Large intestine (tissue), 3 donors: ENCODE measurements at regions not wholly inside any gene's neighbourhood (a gene's known extent, or its start where the extent isn't known, plus 50 kb on each side); places are given as distances from the start of the nearest gene placed in this dataset.
A peak's percentile ranks its signal among the peaks of the same experiment; 100 is the strongest.

ENCODE experiments used
- DNase-seq, 2 donors: peaks; one replicate each; pipeline versions ENCODE4 v3.0.0 to v3.0.0-alpha.2; 2013
- H3K27ac ChIP-seq: one replicate; pipeline ENCODE4 v1.5.1; 2013; ENCODE audit warnings: low read length
- H3K27me3 ChIP-seq: 2 replicates; pipeline ENCODE4 v1.6.1; 2013; ENCODE audit warnings: low read length; ENCODE audit not compliant: control insufficient read depth, insufficient read depth
- H3K36me3 ChIP-seq: 2 replicates; pipeline ENCODE4 v1.6.1; 2013; ENCODE audit warnings: low read length; ENCODE audit not compliant: control insufficient read depth, insufficient read depth
- H3K4me1 ChIP-seq: one replicate; pipeline ENCODE4 v1.6.1; 2013; ENCODE audit warnings: low read length; ENCODE audit not compliant: control insufficient read depth, insufficient read depth
- H3K4me3 ChIP-seq: one replicate; pipeline ENCODE4 v1.5.1; 2013; ENCODE audit warnings: low read length
- H3K9me3 ChIP-seq: one replicate; pipeline ENCODE4 v1.6.1; 2013; ENCODE audit warnings: mild to moderate bottlenecking, low read depth, low read length, moderate library complexity; ENCODE audit not compliant: control insufficient read depth
- WGBS: methylation state at CpG from one replicate; pipeline ENCODE4 v1.1.5; 2013; ENCODE audit warnings: low lambda C conversion rate; ENCODE audit not compliant: insufficient coverage; 5-methylcytosine and 5-hydroxymethylcytosine counted together

DNA sequence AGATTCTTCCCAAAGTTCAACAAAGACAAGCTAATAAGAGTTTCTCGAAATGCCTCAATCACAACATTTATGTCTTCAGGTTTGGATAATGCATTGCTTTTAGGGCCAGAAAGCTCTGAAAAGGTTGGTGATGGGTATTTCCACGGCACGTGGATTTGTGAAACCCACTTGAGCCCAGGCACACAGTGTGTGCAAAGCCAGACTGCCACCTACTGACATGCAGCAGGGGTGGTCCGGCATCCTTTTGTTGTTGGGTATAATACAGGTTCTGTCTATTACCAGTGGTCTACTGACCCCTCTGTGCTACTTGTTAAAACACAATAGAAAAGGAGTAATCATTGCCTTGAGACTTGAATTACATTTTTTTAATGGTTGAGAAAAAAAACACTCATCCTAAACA is 225.6 kb downstream of the RAP2A start:
- Histone ChIP-seq H3K9me3 (no peaks in the 10 kb centered on the region), H3K4me3 (no peak overlapping the region), H3K4me1 (no peaks in the 10 kb centered on the region), H3K27me3 (no peaks in the 10 kb centered on the region), H3K36me3 (no peaks in the 10 kb centered on the region), H3K27ac (no peak overlapping the region)
- peak in 1 of 2 donors; percentile 19 for DNase-seq
- no CpG with 5 or more reads among the region's 4 CpGs for WGBS

- Histone ChIP-seq H3K36me3 (no peaks in the 10 kb centered on the region), H3K9me3 (no peaks in the 10 kb centered on the region), H3K27ac (no peak overlapping the region), H3K4me1 (no peaks in the 10 kb centered on the region), H3K4me3 (no peak overlapping the region), H3K27me3 (no peaks in the 10 kb centered on the region)
- 80% methylated on average over 3 of the region's 11 CpGs for WGBS
- DNase-seq, result no peak
These were observed 226.8 kb downstream of the RAP2A start for GRCh38 chr13:97660594-97661260.

DNA sequence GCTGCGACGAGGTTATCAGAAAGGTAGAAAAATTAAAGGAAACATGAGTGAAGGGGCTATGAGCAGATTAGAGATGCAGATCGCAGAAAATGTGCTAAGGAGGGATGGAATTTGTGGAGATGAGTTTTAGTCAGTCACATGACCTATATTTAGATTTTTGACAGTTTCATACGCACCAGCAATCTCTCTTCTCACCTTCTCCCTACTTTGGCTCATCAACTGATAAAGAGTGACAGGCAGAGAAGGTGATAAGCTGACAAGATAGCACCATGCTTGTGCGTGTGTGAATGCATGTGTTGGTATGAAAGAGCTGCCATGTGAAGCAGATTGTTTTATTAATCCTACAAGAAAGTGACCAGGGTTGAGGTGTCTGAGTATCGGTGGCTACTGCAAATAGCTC is 252.6 kb downstream of the RAP2A start:
- 92% methylated on average over 2 of the region's 6 CpGs for WGBS
- no peak for DNase-seq

GRCh38 chr13:97692628-97693027 is 258.7 kb downstream of the RAP2A start:
- no peaks in the 10 kb centered on the region for H3K9me3 ChIP-seq
- DNase-seq, result no peak
- no peaks in the 10 kb centered on the region for H3K36me3 ChIP-seq
- no peak overlapping the region for H3K4me3 ChIP-seq
- WGBS, result 100% methylated on average over 1 of the region's 2 CpGs
- H3K27me3 ChIP-seq, result no peaks in the 10 kb centered on the region
- peaks cover 4% of the 10 kb centered on the region for H3K4me1 ChIP-seq
- H3K27ac ChIP-seq, result no peak overlapping the region

More for the DNA sequence above, 252.6 kb downstream of the RAP2A start:
- no peaks in the 10 kb centered on the region for H3K4me1 ChIP-seq
- H3K27me3 ChIP-seq, result no peaks in the 10 kb centered on the region
- H3K4me3 ChIP-seq, result no peak overlapping the region
- no peaks in the 10 kb centered on the region for H3K9me3 ChIP-seq
- H3K36me3 ChIP-seq, result no peaks in the 10 kb centered on the region
- no peak overlapping the region for H3K27ac ChIP-seq

DNA sequence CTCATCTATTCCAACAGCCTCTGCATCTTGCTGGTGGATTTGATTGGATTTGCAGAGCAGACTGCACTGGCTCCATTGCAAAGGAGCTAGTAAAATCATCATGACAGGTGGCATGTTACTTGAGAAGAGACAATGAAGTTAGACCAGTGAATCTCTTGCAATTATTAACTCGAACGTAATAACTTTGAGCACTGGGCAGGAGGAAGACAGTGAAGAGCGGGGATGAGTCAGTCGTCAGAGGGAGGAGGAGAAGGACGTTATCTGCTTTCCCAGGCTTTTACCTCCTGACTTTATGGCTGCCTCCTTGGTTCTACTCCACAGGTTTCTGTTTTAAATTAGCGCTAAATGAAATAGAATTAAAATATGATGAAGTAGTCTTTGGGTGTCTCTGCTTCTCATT is 257.8 kb upstream of the IPO5 start:
- Histone ChIP-seq H3K27me3 (no peaks in the 10 kb centered on the region), H3K9me3 (no peaks in the 10 kb centered on the region), H3K27ac (peak overlapping the region; percentile 50), H3K4me3 (no peak overlapping the region), H3K4me1 (peaks cover 4% of the 10 kb centered on the region), H3K36me3 (no peaks in the 10 kb centered on the region)
- DNase-seq, result peak; percentile 51 to 68
- WGBS, result 60% methylated on average over 1 of the region's 6 CpGs

- DNase-seq, result no peak
- no peaks in the 10 kb centered on the region for H3K36me3 ChIP-seq
- H3K4me3 ChIP-seq, result no peak overlapping the region
- 100% methylated on average over 1 of the region's 2 CpGs for WGBS
- H3K4me1 ChIP-seq, result peaks cover 4% of the 10 kb centered on the region
- no peak overlapping the region for H3K27ac ChIP-seq
- no peaks in the 10 kb centered on the region for H3K27me3 ChIP-seq
- H3K9me3 ChIP-seq, result no peaks in the 10 kb centered on the region
These were observed 256.6 kb upstream of the IPO5 start for GRCh38 chr13:97696921-97697320.

DNA sequence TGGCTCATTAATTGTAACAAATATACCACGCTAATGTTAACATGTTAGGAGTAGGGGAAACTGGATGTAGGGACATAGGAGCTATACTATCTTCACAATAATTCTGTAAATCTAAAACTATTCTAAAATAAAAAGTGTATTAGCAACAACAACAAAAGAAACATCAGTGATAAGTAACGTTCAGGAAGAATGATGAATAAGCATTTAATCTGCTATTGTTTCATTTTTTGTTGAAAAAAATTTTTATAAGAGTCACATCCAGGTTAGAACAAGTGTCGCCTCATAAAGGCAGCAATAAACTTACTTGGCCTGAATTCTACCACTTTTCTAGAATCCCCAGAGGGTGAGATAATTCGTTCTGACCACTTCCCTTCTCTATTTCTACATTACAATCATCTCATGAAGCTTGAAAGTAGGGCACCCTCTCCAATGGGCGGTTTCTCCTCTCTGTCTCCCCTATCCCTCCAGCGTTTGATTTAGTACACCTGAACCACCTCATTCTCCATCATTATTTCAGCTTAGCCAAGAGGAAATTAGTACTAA is 253.1 kb upstream of the IPO5 start:
- H3K36me3 ChIP-seq, result no peaks in the 10 kb centered on the region

GRCh38 chr13:97702614-97703013 is 250.9 kb upstream of the IPO5 start:
- no peak overlapping the region for H3K4me3 ChIP-seq
- H3K27ac ChIP-seq, result no peak overlapping the region
- no peak for DNase-seq
- no peaks in the 10 kb centered on the region for H3K27me3 ChIP-seq
- H3K4me1 ChIP-seq, result no peaks in the 10 kb centered on the region
- H3K36me3 ChIP-seq, result no peaks in the 10 kb centered on the region
- peaks cover 3% of the 10 kb centered on the region for H3K9me3 ChIP-seq

More for the DNA sequence above, 253.1 kb upstream of the IPO5 start:
- DNase-seq, result no peak
- WGBS, result 80% methylated on average over 4 of the region's 6 CpGs
- Histone ChIP-seq H3K9me3 (peaks cover 3% of the 10 kb centered on the region), H3K27me3 (no peaks in the 10 kb centered on the region), H3K27ac (no peak overlapping the region), H3K4me1 (peaks cover 2% of the 10 kb centered on the region), H3K4me3 (no peak overlapping the region)

DNA sequence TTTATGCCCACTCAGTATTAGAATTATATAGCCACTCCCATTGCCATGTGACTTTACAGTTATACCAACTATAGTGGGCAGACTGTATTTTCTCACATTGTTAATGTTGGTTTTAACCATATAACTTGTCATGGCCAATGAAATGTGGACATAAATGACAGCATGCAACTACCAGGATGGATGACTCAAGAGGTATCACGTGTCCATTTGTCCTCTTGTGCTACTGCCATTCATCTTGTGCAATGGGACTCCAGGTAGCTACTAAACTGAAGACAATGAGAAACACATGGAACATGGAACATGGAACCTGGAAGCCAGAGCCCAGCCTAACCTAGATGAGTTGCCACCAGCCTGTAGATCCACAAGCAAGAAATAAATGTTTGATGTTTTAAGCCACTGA is 242.7 kb upstream of the IPO5 start:
- Histone ChIP-seq H3K4me1 (no peaks in the 10 kb centered on the region), H3K9me3 (peaks cover 2% of the 10 kb centered on the region), H3K27me3 (no peaks in the 10 kb centered on the region), H3K4me3 (no peak overlapping the region), H3K36me3 (no peaks in the 10 kb centered on the region), H3K27ac (no peak overlapping the region)
- no CpG with 5 or more reads among the region's 1 CpG for WGBS
- DNase-seq, result peak in 1 of 2 donors; percentile 23

DNA sequence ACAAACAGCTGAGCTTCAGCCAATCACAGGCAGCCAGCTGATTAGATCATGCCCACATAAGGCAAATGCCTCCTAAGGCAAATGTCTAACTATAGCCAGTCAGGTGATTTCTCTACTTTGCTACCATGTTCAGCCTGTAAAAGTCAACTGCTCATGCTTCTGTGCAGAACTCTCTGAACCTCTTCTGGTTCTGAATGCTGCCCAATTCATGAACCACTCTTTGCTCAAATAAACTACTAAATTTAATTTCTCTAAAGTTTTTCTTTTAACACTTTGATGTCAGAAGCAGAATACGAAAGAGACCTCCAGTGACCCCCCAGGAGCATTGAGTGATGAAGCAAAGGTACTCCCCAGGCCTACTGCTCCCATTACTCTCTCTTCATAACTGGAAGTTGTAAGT is 240.7 kb upstream of the IPO5 start:
- no peak for DNase-seq
- H3K27me3 ChIP-seq, result no peaks in the 10 kb centered on the region
- H3K4me3 ChIP-seq, result no peak overlapping the region
- H3K9me3 ChIP-seq, result peaks cover 2% of the 10 kb centered on the region
- no CpG with 5 or more reads among the region's 1 CpG for WGBS
- H3K4me1 ChIP-seq, result peaks cover 4% of the 10 kb centered on the region
- no peak overlapping the region for H3K27ac ChIP-seq
- H3K36me3 ChIP-seq, result no peaks in the 10 kb centered on the region

- Histone ChIP-seq H3K27me3 (no peaks in the 10 kb centered on the region), H3K36me3 (no peaks in the 10 kb centered on the region), H3K4me3 (no peak overlapping the region), H3K4me1 (peaks cover 12% of the 10 kb centered on the region), H3K9me3 (peaks cover 2% of the 10 kb centered on the region), H3K27ac (no peak overlapping the region)
- no peak for DNase-seq
These were observed 237.7 kb upstream of the IPO5 start for GRCh38 chr13:97715763-97716162.
